ENCODE measurements at regions not wholly inside any gene's neighbourhood (a gene's known extent, or its start where the extent isn't known, plus 50 kb on each side); places are given as distances from the start of the nearest gene placed in this dataset.

GRCh38 chr12:19891936-19892591 is 452.8 kb downstream of the AEBP2 start:
- Mint-ChIP-seq H3K4me1 (peaks cover 16% of the 10 kb centered on the region), H3K36me3 (no peaks in the 10 kb centered on the region), H3K27ac (no peak overlapping the region), H3K27me3 (ENCODE audit: low read depth in 3 of 3) (peaks cover 0 to 2% (median 0%) of the 10 kb centered on the region in 3 donors), H3K9me3 (peaks cover 0 to 4% (median 1%) of the 10 kb centered on the region in 7 donors), H3K4me3 (no peak overlapping the region)
- DNase-seq, result no peak
- Histone ChIP-seq H3K9ac (ENCODE audit: insufficient read depth, low read length, poor library complexity, severe bottlenecking) (no peak overlapping the region), H3K36me3 (replicated peaks in 1 of 2; ENCODE audit: control insufficient read depth in 1 of 2, insufficient read depth in 2 of 2, low read length in 2 of 2) (no peaks in the 10 kb centered on the region), H3K79me2 (ENCODE audit: insufficient read depth, low read length) (no peaks in the 10 kb centered on the region), H3K4me1 (ENCODE audit: control insufficient read depth in 1 of 2, insufficient read depth in 2 of 2, low read length in 2 of 2) (peaks cover 5 to 8% of the 10 kb centered on the region in 2 donors), H4K20me1 (ENCODE audit: insufficient read depth, low read length) (no peaks in the 10 kb centered on the region), H3K4me3 (replicated peaks in 1 of 3; ENCODE audit: low read depth in 2 of 3, low read length in 3 of 3) (no peak overlapping the region), H3K27ac (ENCODE audit: low read depth in 1 of 2, low read length in 2 of 2) (no peak overlapping the region), H3K4me2 (replicated peaks; ENCODE audit: extremely low read depth, low read length, poor library complexity, severe bottlenecking) (no peak overlapping the region), H2AFZ (ENCODE audit: insufficient read depth, low read depth, low read length, poor library complexity, severe bottlenecking) (no peak overlapping the region), H3K27me3 (ENCODE audit: control insufficient read depth in 2 of 2, insufficient read depth in 2 of 2, low read length in 2 of 2) (no peaks in the 10 kb centered on the region), H3K9me3 (replicated peaks in 1 of 2; ENCODE audit: control insufficient read depth in 1 of 2, insufficient read depth in 1 of 2, low read length in 2 of 2) (no peaks in the 10 kb centered on the region)
- WGBS (ENCODE audit: insufficient coverage), result 100% methylated on average over 2 of the region's 4 CpGs
- no peak for TF ChIP-seq CTCF (IDR thresholded peaks at IDR 0.05)
- intact Hi-C loops (cut with micrococcal nuclease), result no loop called here

- H3K27me3 Mint-ChIP-seq (ENCODE audit: low read depth in 3 of 3), result peaks cover 0 to 2% (median 0%) of the 10 kb centered on the region in 3 donors
- H3K4me3 Mint-ChIP-seq, result no peak overlapping the region
- peaks cover 9% of the 10 kb centered on the region for H3K4me1 Mint-ChIP-seq
- Histone ChIP-seq H3K79me2 (ENCODE audit: insufficient read depth, low read length) (no peaks in the 10 kb centered on the region), H3K4me2 (replicated peaks; ENCODE audit: extremely low read depth, low read length, poor library complexity, severe bottlenecking) (no peak overlapping the region), H3K27me3 (ENCODE audit: control insufficient read depth in 2 of 2, insufficient read depth in 2 of 2, low read length in 2 of 2) (no peaks in the 10 kb centered on the region), H4K20me1 (ENCODE audit: insufficient read depth, low read length) (no peaks in the 10 kb centered on the region), H3K9me3 (replicated peaks in 1 of 2; ENCODE audit: control insufficient read depth in 1 of 2, insufficient read depth in 1 of 2, low read length in 2 of 2) (no peaks in the 10 kb centered on the region), H3K4me3 (replicated peaks in 1 of 3; ENCODE audit: low read depth in 2 of 3, low read length in 3 of 3) (no peak overlapping the region), H3K27ac (ENCODE audit: low read depth in 1 of 2, low read length in 2 of 2) (no peak overlapping the region), H3K36me3 (replicated peaks in 1 of 2; ENCODE audit: control insufficient read depth in 1 of 2, insufficient read depth in 2 of 2, low read length in 2 of 2) (no peaks in the 10 kb centered on the region), H3K4me1 (ENCODE audit: control insufficient read depth in 1 of 2, insufficient read depth in 2 of 2, low read length in 2 of 2) (peaks cover 5 to 8% of the 10 kb centered on the region in 2 donors), H2AFZ (ENCODE audit: insufficient read depth, low read depth, low read length, poor library complexity, severe bottlenecking) (no peak overlapping the region), H3K9ac (ENCODE audit: insufficient read depth, low read length, poor library complexity, severe bottlenecking) (no peak overlapping the region)
- intact Hi-C loops (cut with micrococcal nuclease), result no loop called here
- no peak for DNase-seq
- no peak for TF ChIP-seq CTCF (IDR thresholded peaks at IDR 0.05)
- peaks cover 0 to 4% (median 1%) of the 10 kb centered on the region in 7 donors for H3K9me3 Mint-ChIP-seq
- WGBS (ENCODE audit: insufficient coverage), result no CpG with 5 or more reads among the region's 1 CpG
- no peak overlapping the region for H3K27ac Mint-ChIP-seq
- no peaks in the 10 kb centered on the region for H3K36me3 Mint-ChIP-seq
Observed at GRCh38 chr12:19893514-19893913, 454.2 kb downstream of the AEBP2 start.
